Esophagus squamous epithelium (tissue), 4 donors: ENCODE measurements at regions not wholly inside any gene's neighbourhood (a gene's known extent, or its start where the extent isn't known, plus 50 kb on each side); places are given as distances from the start of the nearest gene placed in this dataset.

ENCODE experiments used
- CTCF ChIP-seq, 6 experiments: fragments of 450-650 bp in 4 of 6; fragments of 200-600 bp in 2 of 6; sonication (generic) in 2 of 6; IDR thresholded peaks; one replicate each; pipeline ENCODE4 v1.5.1; 2016 to 2019; ENCODE audit warnings: antibody characterized with exemption in 6 of 6, mild to moderate bottlenecking in 4 of 6, moderate library complexity in 4 of 6
- POLR2A ChIP-seq, 4 donors: fragments of 450-650 bp; IDR thresholded peaks; one replicate each; pipeline ENCODE4 v1.6.1; 2017; ENCODE audit warnings: antibody characterized with exemption in 4 of 4, mild to moderate bottlenecking in 4 of 4, moderate library complexity in 3 of 4

GRCh38 chr12:115507560-115507889 lies 770.0 kb downstream of the MED13L start:
- no peak for TF ChIP-seq CTCF (IDR thresholded peaks at IDR 0.05)
- no peak for TF ChIP-seq POLR2A (IDR thresholded peaks at IDR 0.05)
